Panc1 (cell line): ENCODE measurements at regions not wholly inside any gene's neighbourhood (a gene's known extent, or its start where the extent isn't known, plus 50 kb on each side); places are given as distances from the start of the nearest gene placed in this dataset.
"Not testable (repeated sequence)": the region's sequence is repeated elsewhere in the genome, so short reads cannot be mapped to it uniquely, and the experiment has no call there.

ENCODE experiments used
- ATAC-seq: fragments of 200-7000 bp; cut with Tn5 transposase; 2 replicates; pipeline ENCODE4 v1.9.1; 2020; ENCODE audit warnings: mild to moderate bottlenecking, moderate library complexity
- BruUV-seq: library from RNA; stranded (reverse); fragments of 400-500 nt; replicated peaks from 2 replicates; lab custom pipeline; 2021; lab: Mats Ljungman, UMichigan
- CTCF ChIA-PET: fragments of 300-600 bp; sonication (Branson Sonifier 250); formaldehyde crosslinking; loops from one replicate; lab custom pipeline; 2022; ENCODE audit warnings: antibody characterized with exemption; lab: Charles Lee
- POLR2A ChIA-PET: fragments of 300-600 bp; sonication (Branson Sonifier 250); formaldehyde crosslinking; loops from one replicate; lab custom pipeline; 2022; ENCODE audit warnings: antibody characterized with exemption; lab: Charles Lee
- DNase-seq: peaks from one replicate; pipeline ENCODE4 v3.0.0-alpha.2; 2010; ENCODE audit warnings: low read depth, low spot score
- H3K27ac ChIP-seq: 2 replicates; pipeline ENCODE4 v1.5.1; 2011; ENCODE audit warnings: mild to moderate bottlenecking, low read length, inconsistent platforms
- H3K27me3 ChIP-seq: fragments of 200-500 bp; sonication (Bioruptor generic); 2 replicates; pipeline ENCODE4 v1.6.0; 2014; ENCODE audit warnings: low read length, inconsistent platforms; ENCODE audit not compliant: control insufficient read depth, insufficient read depth
- H3K36me3 ChIP-seq: fragments of 200-500 bp; sonication (Bioruptor generic); 2 replicates; pipeline ENCODE4 v1.5.1; 2014; ENCODE audit warnings: inconsistent platforms, mild to moderate bottlenecking, low read length, moderate library complexity; ENCODE audit not compliant: control insufficient read depth, insufficient read depth
- H3K4me1 ChIP-seq: 2 replicates; pipeline ENCODE4 v1.5.1; 2011; ENCODE audit warnings: inconsistent platforms, mild to moderate bottlenecking, low read length, moderate library complexity; ENCODE audit not compliant: control insufficient read depth, insufficient read depth
- H3K4me3 ChIP-seq, 2 experiments: 2 replicates each; pipeline ENCODE4 v1.5.1; 2011 to 2012; ENCODE audit warnings: low read depth in 2 of 2, low read length in 2 of 2, mild to moderate bottlenecking in 2 of 2, inconsistent platforms in 1 of 2, moderate library complexity in 1 of 2
- H3K9me3 ChIP-seq: fragments of 200-500 bp; sonication (Bioruptor generic); 2 replicates; pipeline ENCODE4 v1.5.1; 2014; ENCODE audit warnings: low read depth, mild to moderate bottlenecking, inconsistent platforms, low read length, moderate library complexity; ENCODE audit not compliant: control insufficient read depth, insufficient read depth
- POLR2AphosphoS5 ChIP-seq: IDR thresholded peaks from 2 replicates; pipeline ENCODE4 v1.6.1; 2012; ENCODE audit warnings: mild to moderate bottlenecking, low read depth, low read length, moderate library complexity
- SIN3A ChIP-seq: IDR thresholded peaks from 2 replicates; pipeline ENCODE4 v1.6.1; 2012; ENCODE audit warnings: low read depth, mild to moderate bottlenecking, low read length, moderate library complexity, borderline replicate concordance; ENCODE audit not compliant: insufficient read depth
- TCF7L2 ChIP-seq: IDR thresholded peaks from 2 replicates; pipeline ENCODE4 v1.6.1; 2011; ENCODE audit warnings: mild to moderate bottlenecking, low read depth, low read length, inconsistent platforms
- in situ Hi-C: cut with HindIII; loops from 2 replicates; pipeline ENCODE4 v1.10.0; 2016; ENCODE audit warnings: low sequenced_read_pairs, low pct_unique_long_range_greater_than_20kb
- intact Hi-C: fragments of 100-400 bp; cut with micrococcal nuclease; formaldehyde crosslinking; loops from one replicate; pipeline ENCODE4 v1.10.0; 2022; ENCODE audit not compliant: unreplicated experiment
- TF ChIP-seq, protein P1 (sequence below), 2 experiments: IDR thresholded peaks; 2 replicates each; pipeline ENCODE4 v1.6.1; 2011 to 2012; ENCODE audit warnings: low read depth in 2 of 2, control low read depth in 1 of 2, low read length in 1 of 2, mild to moderate bottlenecking in 1 of 2, moderate library complexity in 1 of 2; ENCODE audit not compliant: insufficient read depth in 1 of 2
- TF ChIP-seq, protein P2 (sequence below): fragments of 450-650 bp; IDR thresholded peaks from 2 replicates; pipeline ENCODE4 v1.5.1; 2017; ENCODE audit warnings: mild to moderate bottlenecking

GRCh38 chr7:119096683-119097082, 872.2 kb downstream of the ANKRD7 start:
- no peak for ATAC-seq

DNA sequence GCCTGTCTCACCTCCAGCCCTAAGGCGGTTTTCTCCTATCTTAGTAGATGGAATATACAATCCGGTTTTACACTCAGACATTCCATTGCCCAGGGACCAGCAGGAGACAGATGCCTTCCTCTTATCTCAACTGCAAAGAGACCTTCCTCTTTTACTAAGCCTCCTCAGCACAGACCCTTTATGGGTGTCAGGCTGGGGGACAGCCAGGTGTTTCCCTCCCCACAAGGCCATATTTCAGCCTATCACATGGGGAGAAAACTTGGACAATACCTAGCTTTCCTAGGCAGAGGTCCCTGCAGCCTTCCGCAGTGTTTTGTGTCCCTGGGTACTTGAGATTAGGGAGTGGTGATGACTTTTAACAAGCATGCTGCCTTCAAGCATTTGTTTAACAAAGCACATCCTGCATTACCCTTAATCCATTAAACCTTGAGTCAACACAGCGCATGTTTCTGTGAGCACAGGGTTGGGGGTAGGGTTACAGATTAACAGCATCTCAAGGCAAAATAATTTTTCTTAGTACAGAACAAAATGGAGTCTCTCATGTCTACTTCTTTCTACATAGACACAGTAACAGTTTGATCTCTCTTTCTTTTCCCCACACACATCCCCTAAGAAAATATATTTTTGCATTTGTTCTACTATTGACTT, 876.2 kb downstream of the ANKRD7 start:
- intact Hi-C loops, H3K4me1 ChIP-seq, in situ Hi-C loops, DNase-seq, POLR2A ChIA-PET, H3K4me3 ChIP-seq, CTCF ChIA-PET, H3K27me3 ChIP-seq, BruUV-seq, ATAC-seq, H3K36me3 ChIP-seq, H3K27ac ChIP-seq, H3K9me3 ChIP-seq: not testable (repeated sequence)

More at GRCh38 chr7:119096683-119097082, 872.2 kb downstream of the ANKRD7 start:
- H3K4me1 ChIP-seq, result no peaks in the 10 kb centered on the region
- no TSS peak for BruUV-seq
- no peak overlapping the region for H3K4me3 ChIP-seq
- H3K36me3 ChIP-seq, result no peaks in the 10 kb centered on the region
- TF ChIP-seq, protein P1, sequence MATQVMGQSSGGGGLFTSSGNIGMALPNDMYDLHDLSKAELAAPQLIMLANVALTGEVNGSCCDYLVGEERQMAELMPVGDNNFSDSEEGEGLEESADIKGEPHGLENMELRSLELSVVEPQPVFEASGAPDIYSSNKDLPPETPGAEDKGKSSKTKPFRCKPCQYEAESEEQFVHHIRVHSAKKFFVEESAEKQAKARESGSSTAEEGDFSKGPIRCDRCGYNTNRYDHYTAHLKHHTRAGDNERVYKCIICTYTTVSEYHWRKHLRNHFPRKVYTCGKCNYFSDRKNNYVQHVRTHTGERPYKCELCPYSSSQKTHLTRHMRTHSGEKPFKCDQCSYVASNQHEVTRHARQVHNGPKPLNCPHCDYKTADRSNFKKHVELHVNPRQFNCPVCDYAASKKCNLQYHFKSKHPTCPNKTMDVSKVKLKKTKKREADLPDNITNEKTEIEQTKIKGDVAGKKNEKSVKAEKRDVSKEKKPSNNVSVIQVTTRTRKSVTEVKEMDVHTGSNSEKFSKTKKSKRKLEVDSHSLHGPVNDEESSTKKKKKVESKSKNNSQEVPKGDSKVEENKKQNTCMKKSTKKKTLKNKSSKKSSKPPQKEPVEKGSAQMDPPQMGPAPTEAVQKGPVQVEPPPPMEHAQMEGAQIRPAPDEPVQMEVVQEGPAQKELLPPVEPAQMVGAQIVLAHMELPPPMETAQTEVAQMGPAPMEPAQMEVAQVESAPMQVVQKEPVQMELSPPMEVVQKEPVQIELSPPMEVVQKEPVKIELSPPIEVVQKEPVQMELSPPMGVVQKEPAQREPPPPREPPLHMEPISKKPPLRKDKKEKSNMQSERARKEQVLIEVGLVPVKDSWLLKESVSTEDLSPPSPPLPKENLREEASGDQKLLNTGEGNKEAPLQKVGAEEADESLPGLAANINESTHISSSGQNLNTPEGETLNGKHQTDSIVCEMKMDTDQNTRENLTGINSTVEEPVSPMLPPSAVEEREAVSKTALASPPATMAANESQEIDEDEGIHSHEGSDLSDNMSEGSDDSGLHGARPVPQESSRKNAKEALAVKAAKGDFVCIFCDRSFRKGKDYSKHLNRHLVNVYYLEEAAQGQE (IDR thresholded peaks at IDR 0.05; ENCODE audit: insufficient read depth in 1 of 2, low read depth in 2 of 2, low read length in 1 of 2), result no peak
- TF ChIP-seq SIN3A (no peak), POLR2AphosphoS5 (no peak), TCF7L2 (no peak)
- TF ChIP-seq, protein P2, sequence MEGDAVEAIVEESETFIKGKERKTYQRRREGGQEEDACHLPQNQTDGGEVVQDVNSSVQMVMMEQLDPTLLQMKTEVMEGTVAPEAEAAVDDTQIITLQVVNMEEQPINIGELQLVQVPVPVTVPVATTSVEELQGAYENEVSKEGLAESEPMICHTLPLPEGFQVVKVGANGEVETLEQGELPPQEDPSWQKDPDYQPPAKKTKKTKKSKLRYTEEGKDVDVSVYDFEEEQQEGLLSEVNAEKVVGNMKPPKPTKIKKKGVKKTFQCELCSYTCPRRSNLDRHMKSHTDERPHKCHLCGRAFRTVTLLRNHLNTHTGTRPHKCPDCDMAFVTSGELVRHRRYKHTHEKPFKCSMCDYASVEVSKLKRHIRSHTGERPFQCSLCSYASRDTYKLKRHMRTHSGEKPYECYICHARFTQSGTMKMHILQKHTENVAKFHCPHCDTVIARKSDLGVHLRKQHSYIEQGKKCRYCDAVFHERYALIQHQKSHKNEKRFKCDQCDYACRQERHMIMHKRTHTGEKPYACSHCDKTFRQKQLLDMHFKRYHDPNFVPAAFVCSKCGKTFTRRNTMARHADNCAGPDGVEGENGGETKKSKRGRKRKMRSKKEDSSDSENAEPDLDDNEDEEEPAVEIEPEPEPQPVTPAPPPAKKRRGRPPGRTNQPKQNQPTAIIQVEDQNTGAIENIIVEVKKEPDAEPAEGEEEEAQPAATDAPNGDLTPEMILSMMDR, result no peak
- ChIA-PET POLR2A (no interaction called here), CTCF (no interaction called here)
- H3K27me3 ChIP-seq, result no peaks in the 10 kb centered on the region
- in situ Hi-C loops (no loop called here), intact Hi-C loops (no loop called here)
- no peaks in the 10 kb centered on the region for H3K9me3 ChIP-seq
- H3K27ac ChIP-seq, result no peak overlapping the region
- DNase-seq, result no peak

GRCh38 chr7:119102291-119102690, 877.8 kb downstream of the ANKRD7 start:
- no TSS peak for BruUV-seq
- Histone ChIP-seq H3K27ac (no peak overlapping the region), H3K4me3 (no peak overlapping the region), H3K4me1 (no peaks in the 10 kb centered on the region), H3K9me3 (no peaks in the 10 kb centered on the region), H3K27me3 (no peaks in the 10 kb centered on the region), H3K36me3 (no peaks in the 10 kb centered on the region)
- ATAC-seq (no peak), DNase-seq (no peak)
- in situ Hi-C loops (no loop called here), intact Hi-C loops (no loop called here)
- ChIA-PET CTCF (no interaction called here), POLR2A (no interaction called here)
- TF ChIP-seq, protein P1 (IDR thresholded peaks at IDR 0.05; ENCODE audit: insufficient read depth in 1 of 2, low read depth in 2 of 2, low read length in 1 of 2), result no peak
- TF ChIP-seq, protein P2, result no peak
- TF ChIP-seq SIN3A, result no peak
- no peak for TF ChIP-seq POLR2AphosphoS5
- TF ChIP-seq TCF7L2, result no peak
